Limb (tissue), 2 donors: ENCODE measurements at regions not wholly inside any gene's neighbourhood (a gene's known extent, or its start where the extent isn't known, plus 50 kb on each side); places are given as distances from the start of the nearest gene placed in this dataset.
"Not testable (repeated sequence)": the region's sequence is repeated elsewhere in the genome, so short reads cannot be mapped to it uniquely, and the experiment has no call there.

Experiments used
- DNase-seq, 2 donors: peaks; one replicate each; pipeline ENCODE4 v3.0.0-alpha.2; 2016; ENCODE audit errors: extremely low spot score in 2 of 2

DNA sequence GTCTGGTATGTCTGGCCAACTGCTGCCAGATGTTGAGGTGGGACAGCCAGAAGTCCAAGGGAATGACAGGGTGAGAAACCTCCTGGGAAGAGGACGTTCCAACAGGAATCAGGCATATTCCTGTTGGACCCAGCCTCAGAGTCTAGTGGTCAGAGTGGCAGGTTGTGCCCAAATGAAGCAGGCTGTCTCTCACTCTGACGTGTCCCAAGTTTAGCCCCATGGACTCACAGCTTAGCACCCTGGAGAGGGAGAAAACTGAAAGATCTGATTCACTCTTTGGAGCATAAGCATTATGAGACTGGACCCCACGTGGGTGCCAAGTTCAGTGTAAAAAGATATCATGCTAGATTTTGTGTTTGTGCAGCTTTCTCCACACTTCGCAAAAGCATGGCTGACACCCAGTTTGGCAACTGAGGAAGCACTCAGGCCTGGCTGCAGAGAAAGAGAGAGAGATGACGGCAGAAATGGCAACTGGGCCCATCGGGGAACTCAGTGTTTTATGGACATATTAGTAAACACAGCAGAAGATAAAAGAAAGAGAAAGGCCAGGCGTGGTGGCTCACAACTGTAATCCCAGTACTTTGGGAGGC, 88.2 kb upstream of the LMCD1 start:
- no peak for DNase-seq

DNA sequence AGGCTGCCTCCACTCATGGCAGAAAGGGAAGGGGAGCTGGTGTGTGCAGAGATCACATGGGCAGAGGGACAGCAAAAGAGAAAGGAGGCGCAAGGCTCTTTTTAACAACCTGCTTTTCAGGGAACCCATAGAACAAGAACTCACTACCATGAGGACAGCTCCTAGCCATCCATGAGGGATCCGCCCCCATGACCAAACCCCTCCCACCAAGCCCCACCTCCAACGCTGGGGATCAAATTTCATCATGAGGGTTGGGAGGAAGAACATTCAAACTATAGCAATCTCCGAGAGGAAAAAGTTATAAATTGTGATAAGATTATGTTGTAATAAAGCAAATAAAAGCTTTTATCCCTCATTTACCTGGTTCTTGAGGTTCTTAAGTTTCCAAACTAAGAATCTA, 84.7 kb upstream of the LMCD1 start:
- DNase-seq: no peak

DNA sequence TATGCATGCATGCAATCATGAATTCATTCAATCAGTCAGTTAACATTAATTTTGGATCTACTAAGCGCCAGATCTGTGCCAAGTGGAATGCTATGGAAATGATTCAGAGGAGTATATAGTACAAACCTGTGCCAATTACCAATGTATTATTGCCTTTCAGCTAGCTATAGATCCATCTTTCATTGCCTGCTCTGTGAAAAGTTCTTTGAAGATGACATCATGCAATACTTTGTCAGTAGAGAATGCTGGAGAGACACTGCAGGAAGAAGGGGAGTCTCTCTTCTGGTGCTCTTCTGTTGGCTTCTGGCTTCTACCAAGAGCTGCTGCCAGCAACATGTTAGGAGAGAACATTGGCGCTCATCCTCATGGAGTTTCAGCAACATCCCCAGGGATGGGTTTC, 81.0 kb upstream of the LMCD1 start:
- DNase-seq: no peak

DNA sequence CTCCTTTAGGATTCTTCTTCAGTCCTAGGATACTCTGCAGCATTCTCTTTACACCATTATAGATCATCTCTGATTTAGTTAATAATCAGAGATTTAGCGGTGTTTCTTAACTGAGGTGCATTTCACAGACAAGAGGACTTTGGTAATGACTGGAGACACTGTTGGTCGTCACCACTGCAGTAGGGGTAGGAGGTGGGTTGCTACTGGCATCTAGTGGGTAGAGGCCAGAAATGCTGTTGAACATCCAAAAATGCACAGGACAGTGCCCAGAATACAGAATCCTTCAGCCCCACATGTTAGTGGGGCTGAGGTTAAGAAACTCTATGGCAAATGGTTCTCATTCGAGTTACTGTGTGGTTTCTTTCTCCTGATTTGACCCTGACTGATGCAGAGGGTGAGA, 80.4 kb upstream of the LMCD1 start:
- no peak for DNase-seq

DNA sequence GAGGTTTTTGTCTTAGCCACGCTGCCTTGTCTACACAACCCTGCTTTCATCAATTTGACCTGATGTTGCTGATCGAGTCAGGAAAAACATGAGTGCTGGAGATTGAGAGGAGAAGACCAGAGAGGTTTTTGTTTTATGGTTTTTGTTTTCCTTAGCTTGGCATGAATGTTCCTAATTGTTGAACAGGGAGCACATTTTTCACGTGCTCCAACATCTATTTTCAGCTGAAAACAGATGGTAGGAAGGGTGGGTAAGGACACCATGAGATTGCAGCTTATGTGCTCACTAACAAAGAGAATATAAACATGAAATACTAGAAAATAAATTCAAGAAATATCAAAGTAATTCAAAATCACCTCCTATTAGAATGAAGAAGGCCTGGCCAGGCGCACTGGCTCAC, 79.9 kb upstream of the LMCD1 start:
- no peak for DNase-seq

DNA sequence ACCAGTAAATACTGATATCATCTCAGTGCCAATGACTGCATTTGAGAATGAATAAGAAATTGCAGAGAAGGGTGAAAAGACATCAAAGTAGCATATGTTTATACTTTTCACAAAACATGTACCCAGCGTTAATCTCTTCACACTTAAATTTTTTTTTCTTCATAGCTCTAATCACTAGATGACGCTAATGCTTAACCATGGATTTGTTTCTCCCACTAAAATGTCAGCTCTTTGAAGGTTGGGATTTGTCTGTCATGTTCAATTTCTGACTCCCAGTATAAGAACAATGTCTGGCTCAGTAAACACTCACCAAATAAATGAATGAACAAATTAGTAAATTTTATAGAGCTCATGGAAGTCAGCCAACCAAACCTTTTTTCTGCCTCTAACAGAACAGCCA, 78.3 kb upstream of the LMCD1 start:
- no peak for DNase-seq

DNA sequence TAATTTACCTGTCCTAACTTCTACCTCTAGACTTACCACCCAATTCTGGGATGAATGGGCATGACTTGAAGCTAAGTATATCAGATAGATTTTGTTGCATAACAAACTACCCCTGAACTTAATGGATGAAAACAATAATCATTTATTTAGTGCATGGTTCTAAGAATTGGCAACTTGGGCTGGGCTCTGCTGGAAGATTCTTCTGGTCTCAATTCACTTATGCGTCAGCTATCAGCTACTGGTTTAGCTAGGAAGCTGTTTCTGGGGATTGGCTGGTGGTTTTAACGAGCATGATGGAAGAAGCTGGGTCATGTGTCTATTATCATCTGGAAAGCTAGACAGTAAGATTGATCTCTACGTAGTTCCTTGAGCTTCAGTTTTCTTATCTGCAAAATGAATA, 77.3 kb upstream of the LMCD1 start:
- no peak for DNase-seq

DNA sequence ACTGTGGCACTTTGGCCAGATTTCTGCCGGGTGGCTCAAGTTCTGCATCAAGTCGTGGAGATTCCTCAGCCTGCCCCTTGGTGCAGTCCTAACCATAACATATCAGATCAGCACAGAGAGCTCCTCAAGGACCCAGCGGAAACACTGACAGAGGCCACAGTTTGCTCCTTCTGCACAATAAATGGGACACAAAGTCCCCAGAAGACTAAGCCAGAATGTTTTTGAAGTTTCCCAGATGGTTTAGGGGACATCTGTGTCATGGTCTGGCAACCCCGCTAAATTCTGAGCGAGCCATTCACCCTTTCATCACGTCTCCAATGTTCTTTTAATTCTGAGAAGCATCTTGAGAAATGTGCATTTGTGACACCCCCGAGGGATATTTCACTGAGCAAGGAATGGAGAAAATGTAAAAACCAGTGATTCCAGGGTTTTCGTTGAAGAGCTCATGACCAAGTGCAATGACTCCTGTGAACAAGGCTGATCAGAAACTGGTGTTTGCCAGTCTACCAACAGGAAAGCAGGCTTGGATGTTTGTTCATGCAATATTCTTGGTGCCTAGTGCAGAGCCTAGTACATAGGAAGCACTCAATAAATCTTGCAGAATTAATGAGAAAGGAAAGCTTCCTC, 64.8 kb upstream of the LMCD1 start:
- no peak for DNase-seq

DNA sequence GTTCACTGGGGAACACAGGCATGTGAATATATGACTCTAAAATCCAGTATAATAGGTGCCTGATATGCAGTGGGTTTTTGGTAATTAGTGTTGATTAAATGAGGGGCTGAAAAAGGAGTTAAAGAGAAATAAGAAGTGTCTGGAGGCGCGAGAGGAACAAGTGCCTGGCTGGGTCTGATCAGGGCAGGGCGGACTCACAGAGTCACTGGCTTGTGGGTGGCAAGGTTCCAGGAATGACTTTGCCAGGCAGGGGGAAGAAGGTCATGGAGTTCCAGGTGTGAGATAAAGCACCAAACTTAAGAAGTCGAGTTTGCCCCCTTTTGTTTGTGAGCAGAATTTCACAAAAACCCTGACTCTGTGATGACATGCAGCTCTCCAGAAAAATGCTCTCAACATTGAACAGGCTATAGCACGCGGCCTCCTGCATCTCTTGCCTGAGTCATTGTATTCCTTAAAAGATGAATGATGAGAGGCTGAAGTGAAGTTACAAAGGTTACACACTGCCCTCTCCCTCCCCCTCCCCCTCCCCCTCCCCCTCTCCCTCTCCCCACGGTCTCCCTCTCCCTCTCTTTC, 63.0 kb upstream of the LMCD1 start:
- DNase-seq: no peak

DNA sequence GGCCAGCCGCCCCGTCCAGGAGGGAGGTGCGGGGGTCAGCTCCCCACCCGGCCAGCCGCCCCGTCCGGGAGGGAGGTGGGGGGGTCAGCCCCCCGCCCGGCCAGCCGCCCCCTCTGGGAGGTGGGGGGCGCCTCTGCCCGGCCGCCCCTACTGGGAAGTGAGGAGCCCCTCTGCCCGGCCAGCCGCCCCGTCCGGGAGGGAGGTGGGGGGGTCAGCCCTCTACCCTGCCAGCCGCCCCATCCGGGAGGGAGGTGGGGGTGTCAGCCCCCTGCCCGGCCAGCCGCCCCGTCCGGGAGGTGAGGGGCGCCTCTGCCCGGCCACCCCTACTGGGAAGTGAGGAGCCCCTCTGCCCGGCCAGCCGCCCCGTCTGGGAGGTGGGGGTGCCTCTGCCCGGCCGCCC, 61.5 kb upstream of the LMCD1 start:
- DNase-seq: not testable (repeated sequence)

DNA sequence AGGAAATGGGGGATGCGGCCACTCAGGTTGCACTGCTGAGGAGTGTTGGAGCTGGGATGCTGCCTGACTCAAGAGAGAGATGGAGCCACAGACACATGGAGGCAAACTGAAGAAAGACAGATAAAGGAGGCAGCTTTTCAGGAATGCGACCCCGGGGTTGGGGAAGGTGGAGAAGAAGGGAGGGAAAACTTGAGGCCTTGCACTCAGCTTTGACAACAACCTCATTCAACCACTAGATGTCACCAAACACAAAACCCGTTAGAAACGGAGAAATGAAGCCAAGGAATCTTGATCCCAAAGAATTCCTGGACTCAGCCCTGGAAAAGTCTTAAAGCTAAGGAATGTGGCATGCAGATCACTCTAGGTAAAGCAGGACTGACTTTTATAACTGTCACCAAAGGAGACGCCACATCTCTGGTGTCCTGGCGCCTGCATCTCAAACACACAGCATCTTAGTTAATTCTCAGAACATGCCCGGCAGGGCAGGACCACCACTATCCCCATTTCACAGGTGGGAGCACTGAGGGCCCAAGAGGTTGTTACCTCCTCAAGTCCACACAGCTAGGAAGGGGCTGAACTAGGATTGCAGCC, 59.6 kb upstream of the LMCD1 start:
- peak; percentile 62 to 88 for DNase-seq

DNA sequence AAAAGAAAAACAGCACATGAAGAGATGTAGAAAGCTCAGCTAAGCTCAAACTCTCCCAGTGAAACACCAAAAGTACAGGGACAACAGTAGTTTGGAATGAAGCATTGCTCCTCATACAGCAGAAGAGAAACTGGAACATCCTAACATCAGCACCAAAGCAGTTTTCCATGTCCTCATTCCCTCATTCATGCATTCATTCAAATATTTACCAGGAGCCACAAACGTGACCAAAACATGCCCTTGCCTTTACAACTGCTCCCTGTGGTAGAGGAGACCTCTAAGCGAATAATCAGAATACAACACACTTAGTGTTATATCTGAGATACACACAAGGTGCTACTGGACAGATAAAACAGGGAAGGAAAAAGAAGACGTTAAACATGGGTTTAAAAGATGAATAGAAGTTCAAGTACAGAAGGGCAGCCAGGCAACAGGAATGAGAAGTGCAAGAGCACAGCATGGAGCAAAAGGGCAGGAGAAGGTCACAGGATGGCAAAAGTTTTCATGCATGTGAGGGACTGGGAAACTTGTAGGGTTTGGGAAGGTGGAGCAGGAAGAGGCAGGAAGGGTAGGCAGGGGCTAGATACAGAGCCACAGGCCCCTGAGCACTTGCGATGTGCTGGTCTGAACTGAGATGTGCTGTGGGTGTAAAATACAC, 58.5 kb upstream of the LMCD1 start:
- no peak for DNase-seq

DNA sequence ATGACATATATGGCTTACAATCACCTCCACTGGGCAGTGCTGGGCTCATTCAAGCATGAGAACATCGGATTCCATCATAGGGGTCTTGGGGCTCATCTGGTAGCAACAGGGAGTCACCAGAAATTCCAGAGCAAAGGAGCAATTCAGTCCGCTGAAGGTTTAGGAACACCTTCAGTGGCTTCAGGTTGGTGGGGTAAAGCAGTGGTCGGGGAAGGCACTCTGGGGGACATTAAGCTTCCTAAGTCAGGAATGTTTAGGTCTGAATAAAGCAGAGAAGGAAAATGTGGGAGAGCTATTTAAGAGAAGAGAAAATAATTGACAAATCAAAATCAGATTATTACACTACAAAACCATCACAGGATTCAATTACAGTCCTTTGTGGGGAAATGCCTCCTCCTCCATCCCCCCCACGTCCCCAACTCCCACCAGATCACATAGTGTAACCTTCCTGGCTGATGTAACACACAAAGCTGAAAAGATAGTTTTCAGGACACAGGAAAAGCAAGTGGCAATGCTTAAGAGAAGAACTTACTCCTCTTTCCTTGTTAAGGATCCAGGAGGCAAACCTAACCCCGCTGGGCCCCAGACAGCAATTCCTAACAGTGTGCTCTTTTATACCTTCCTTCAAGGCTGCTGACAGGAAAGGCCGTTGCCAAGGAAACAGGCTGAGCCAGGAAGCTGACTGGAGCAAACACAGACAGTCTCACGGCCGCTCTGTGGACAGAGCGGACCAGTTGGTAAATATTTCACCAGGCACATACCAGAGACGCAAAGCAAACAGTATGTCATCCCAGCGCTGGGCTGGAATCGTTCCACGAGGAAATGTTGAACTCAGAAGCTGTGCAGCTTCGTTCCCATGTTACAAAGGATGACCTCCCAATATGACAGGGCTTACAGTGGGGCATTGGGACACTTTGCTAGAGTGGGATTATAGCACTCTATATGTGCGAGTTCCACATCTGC, 57.5 kb upstream of the LMCD1 start:
- peak; percentile 87 to 94 for DNase-seq

DNA sequence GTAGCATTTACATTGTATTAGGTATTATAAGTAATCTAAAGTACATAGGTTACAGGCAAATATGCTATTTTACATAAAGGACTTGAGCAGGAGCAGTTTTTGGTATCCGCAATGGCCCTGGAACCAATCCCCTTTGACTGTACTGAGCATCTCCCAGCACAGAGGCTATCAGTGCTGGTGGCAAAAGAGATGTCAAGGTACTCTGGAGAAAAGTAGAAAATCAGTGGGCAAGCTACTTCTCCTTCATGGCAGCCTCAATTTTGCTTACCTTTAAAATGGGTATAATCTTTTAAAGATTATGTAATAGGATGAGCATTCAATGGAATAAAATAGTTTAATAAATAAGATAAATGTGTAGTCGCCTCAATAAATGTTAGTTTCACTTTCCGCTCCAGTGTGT, 56.7 kb upstream of the LMCD1 start:
- no peak for DNase-seq

DNA sequence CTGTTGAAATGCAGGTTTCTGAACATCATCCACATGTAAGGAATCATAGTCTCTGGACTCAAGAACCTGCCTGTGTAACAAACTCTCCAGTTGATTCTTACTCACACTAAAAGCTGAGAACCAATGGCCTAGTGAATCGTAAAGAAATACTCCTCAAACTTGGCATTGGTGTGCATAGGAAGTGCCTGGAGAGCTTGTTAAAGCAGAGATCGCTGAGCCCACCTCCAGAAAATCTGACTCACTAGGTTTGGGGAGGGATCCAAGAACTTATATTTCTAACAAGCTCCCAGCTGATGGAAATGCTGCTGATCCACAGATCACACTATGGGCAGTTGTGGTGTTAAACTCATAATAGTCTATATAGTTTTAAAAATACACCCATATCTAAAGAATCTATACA, 55.8 kb upstream of the LMCD1 start:
- DNase-seq: peak; percentile 49 to 84

DNA sequence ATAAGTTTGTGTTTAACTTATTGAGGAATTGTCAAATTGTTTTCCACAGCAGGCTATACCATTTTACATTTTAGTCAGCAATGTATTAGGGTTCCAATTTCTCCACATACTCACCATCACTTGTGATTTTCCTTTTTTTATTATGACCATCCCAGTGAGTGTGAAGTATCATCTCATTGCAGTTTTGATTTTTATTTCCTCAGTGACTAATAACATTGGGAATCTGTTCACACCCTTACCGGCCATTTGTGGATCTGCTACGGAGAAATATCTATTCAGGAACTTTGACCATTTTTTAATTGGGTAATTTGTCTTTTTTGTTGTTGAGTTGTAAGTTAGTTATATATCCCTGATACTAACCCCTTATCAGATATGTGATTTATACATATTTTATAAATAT, 54.8 kb upstream of the LMCD1 start:
- DNase-seq: no peak

DNA sequence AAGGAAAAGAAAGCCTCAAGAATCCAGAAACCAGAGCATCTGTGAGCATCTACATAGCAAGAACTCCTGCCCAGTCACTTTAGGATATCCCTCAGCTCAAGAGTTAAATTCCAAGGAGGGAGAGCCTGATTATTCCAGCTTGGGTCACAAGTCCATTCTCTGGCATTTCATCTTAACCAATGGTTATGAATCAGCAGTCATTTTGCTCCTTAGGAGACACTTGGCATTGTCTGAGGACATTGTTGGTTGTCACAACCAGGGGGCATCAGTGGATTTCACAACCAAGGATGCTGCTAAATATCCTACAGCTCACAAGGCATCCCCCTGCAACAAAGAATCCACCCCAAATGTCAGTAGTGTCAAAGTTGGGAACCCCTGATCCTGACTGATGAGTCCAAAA, 51.0 kb upstream of the LMCD1 start:
- DNase-seq: no peak

DNA sequence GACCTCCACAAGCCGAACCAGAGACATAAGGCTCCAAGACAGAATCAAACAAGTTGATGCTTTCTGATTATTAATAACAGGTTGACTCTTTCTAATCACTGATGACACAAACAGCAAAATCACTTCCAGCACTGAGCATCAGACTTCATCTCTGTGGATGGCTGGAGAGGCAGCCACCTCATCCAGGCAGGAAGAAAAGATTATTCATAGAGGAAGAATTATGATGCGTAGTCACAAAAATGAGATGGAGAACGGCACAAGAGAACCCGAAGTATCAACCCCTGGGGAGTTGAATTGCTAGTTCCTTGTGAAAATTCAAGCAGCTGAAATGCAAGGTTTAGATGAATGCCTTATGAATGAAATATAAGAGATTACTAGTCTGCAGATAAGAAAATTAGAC, 49.9 kb upstream of the LMCD1 start:
- no peak for DNase-seq
